Heart left ventricle (tissue), 13 donors: ENCODE measurements at regions not wholly inside any gene's neighbourhood (a gene's known extent, or its start where the extent isn't known, plus 50 kb on each side); places are given as distances from the start of the nearest gene placed in this dataset.

Experiments
- CTCF ChIP-seq, 12 donors: fragments of 200-600 bp; sonication (generic) in 4 of 12; IDR thresholded peaks; one replicate each; pipeline versions ENCODE4 v1.5.0 to v1.8.0; 2018 to 2022; ENCODE audit warnings: antibody characterized with exemption in 12 of 12, mild to moderate bottlenecking in 5 of 12
- POLR2A ChIP-seq, 2 donors: fragments of 450-650 bp; IDR thresholded peaks; one replicate each; pipeline ENCODE4 v1.6.1; 2017; ENCODE audit warnings: antibody characterized with exemption in 2 of 2, mild to moderate bottlenecking in 2 of 2, moderate library complexity in 2 of 2
- donor health status: ischemic (EF 13 %, LVEDD 7.1; RV severe dilation, severe dysfunction).
- donor health status: DM: no; HTN: yes; CAD: no.
- donor health status: DM: no; HTN: no; CAD: no.
- donor health status: ischemic (EF 25% LVEDD 6.9; RV normal size, moderate dysfunction).
- donor health status: ischemic (EF 25% LVEDD 5.7; RV mildly dilated, moderate dysfunction).
- donor health status: ischemic (EF 35%, LVEDD 5.7; RV mildly dilated, moderate dysfunction).
- donor health status: nonischemic (EF 11% LVEDD 7.7; RV severe dilation, severe dysfunction).
- donor health status: DM: yes; HTN: yes; CAD: no.
- donor health status: PGD.
- donor health status: ischemic (EF 29% LVEDD 5.4; RV normal size, mild dysfunction).
- donor health status: nonischemic (EF 23%, LVEDD 6.1; RV moderate dilation, normal function).

- TF ChIP-seq CTCF (IDR thresholded peaks at IDR 0.05), result no peak
- TF ChIP-seq POLR2A (IDR thresholded peaks at IDR 0.05), result no peak
Measured at GRCh38 chr14:101098641-101099040, 195.1 kb upstream of the RTL1 start.
